Liver (tissue), 3 donors: ENCODE measurements at regions not wholly inside any gene's neighbourhood (a gene's known extent, or its start where the extent isn't known, plus 50 kb on each side); places are given as distances from the start of the nearest gene placed in this dataset.

ENCODE experiments used
- EGR1 ChIP-seq, 2 donors: IDR thresholded peaks; 2 replicates each; pipeline ENCODE4 v1.6.1; 2016 to 2018; ENCODE audit warnings: antibody characterized with exemption in 2 of 2, low read depth in 2 of 2
- GABPA ChIP-seq, 2 donors: IDR thresholded peaks in 1 of 2; conservative IDR thresholded peaks in 1 of 2; 2 replicates each; pipeline ENCODE4 v1.6.1; 2016; ENCODE audit warnings: antibody characterized with exemption in 2 of 2, mild to moderate bottlenecking in 1 of 2, moderate library complexity in 1 of 2
- HNF4A ChIP-seq, 2 donors: conservative IDR thresholded peaks; 2 replicates each; pipeline ENCODE4 v1.6.1; 2016; ENCODE audit warnings: antibody characterized with exemption in 2 of 2, mild to moderate bottlenecking in 2 of 2
- JUND ChIP-seq, 2 donors: IDR thresholded peaks; 2 replicates each; pipeline ENCODE4 v1.6.1; 2016; ENCODE audit warnings: antibody characterized with exemption in 2 of 2
- RAD21 ChIP-seq, 2 donors: IDR thresholded peaks; 2 replicates each; pipeline ENCODE4 v1.6.1; 2016; ENCODE audit warnings: antibody characterized with exemption in 2 of 2, mild to moderate bottlenecking in 2 of 2
- SP1 ChIP-seq: IDR thresholded peaks from 2 replicates; pipeline ENCODE4 v1.6.1; 2018; ENCODE audit warnings: antibody characterized with exemption, mild to moderate bottlenecking
- TAF1 ChIP-seq: conservative IDR thresholded peaks from 2 replicates; pipeline ENCODE4 v1.6.1; 2016; ENCODE audit warnings: antibody characterized with exemption, mild to moderate bottlenecking
- YY1 ChIP-seq: IDR thresholded peaks from 2 replicates; pipeline ENCODE4 v1.6.1; 2016; ENCODE audit warnings: antibody characterized with exemption, mild to moderate bottlenecking
- TF ChIP-seq, protein P1 (sequence below): fragments of 150-350 bp; IDR thresholded peaks from 2 replicates; pipeline ENCODE4 v1.5.1; 2017; ENCODE audit warnings: improper control_type of control experiment, low read depth, low read length; ENCODE audit not compliant: missing input control
- TF ChIP-seq, protein P2 (sequence below): IDR thresholded peaks from 2 replicates; pipeline ENCODE4 v1.6.1; 2016; ENCODE audit warnings: antibody characterized with exemption
- TF ChIP-seq, protein P3 (sequence below): IDR thresholded peaks from 2 replicates; pipeline ENCODE4 v1.6.1; 2016; ENCODE audit warnings: antibody characterized with exemption, mild to moderate bottlenecking
- donor health status: healthy.
- donor health status: healthy.

DNA sequence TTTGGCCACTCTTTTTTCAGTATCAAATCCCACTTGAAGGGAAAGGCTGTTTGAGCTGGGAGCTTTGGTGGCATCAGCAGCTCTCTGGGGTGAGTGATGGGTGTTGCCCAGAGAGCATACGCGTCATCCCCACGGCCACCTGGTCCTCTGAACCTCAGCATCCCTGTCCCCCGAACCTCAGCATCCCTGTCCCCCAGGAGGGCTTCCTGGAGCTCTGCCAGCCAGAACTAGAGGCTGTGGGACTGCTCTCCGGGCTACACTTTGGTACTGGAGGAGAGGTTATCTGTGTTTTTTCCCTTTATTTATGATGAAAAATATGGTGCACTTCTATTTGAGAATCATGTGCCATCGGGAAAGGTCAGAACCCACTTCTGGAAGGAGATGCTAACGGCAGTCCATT lies 131.5 kb upstream of the RTL1 start:
- TF ChIP-seq, protein P1, sequence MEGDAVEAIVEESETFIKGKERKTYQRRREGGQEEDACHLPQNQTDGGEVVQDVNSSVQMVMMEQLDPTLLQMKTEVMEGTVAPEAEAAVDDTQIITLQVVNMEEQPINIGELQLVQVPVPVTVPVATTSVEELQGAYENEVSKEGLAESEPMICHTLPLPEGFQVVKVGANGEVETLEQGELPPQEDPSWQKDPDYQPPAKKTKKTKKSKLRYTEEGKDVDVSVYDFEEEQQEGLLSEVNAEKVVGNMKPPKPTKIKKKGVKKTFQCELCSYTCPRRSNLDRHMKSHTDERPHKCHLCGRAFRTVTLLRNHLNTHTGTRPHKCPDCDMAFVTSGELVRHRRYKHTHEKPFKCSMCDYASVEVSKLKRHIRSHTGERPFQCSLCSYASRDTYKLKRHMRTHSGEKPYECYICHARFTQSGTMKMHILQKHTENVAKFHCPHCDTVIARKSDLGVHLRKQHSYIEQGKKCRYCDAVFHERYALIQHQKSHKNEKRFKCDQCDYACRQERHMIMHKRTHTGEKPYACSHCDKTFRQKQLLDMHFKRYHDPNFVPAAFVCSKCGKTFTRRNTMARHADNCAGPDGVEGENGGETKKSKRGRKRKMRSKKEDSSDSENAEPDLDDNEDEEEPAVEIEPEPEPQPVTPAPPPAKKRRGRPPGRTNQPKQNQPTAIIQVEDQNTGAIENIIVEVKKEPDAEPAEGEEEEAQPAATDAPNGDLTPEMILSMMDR: no peak
- no peak for TF ChIP-seq GABPA (IDR thresholded peaks at IDR 0.05 in 1 of 2, conservative IDR thresholded peaks at IDR 0.05 in 1 of 2)
- no peak for TF ChIP-seq EGR1 (IDR thresholded peaks at IDR 0.05; ENCODE audit: low read depth in 2 of 2)
- TF ChIP-seq TAF1: no peak
- no peak for TF ChIP-seq SP1
- TF ChIP-seq, protein P2, sequence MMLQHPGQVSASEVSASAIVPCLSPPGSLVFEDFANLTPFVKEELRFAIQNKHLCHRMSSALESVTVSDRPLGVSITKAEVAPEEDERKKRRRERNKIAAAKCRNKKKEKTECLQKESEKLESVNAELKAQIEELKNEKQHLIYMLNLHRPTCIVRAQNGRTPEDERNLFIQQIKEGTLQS: no peak
- TF ChIP-seq, protein P3, sequence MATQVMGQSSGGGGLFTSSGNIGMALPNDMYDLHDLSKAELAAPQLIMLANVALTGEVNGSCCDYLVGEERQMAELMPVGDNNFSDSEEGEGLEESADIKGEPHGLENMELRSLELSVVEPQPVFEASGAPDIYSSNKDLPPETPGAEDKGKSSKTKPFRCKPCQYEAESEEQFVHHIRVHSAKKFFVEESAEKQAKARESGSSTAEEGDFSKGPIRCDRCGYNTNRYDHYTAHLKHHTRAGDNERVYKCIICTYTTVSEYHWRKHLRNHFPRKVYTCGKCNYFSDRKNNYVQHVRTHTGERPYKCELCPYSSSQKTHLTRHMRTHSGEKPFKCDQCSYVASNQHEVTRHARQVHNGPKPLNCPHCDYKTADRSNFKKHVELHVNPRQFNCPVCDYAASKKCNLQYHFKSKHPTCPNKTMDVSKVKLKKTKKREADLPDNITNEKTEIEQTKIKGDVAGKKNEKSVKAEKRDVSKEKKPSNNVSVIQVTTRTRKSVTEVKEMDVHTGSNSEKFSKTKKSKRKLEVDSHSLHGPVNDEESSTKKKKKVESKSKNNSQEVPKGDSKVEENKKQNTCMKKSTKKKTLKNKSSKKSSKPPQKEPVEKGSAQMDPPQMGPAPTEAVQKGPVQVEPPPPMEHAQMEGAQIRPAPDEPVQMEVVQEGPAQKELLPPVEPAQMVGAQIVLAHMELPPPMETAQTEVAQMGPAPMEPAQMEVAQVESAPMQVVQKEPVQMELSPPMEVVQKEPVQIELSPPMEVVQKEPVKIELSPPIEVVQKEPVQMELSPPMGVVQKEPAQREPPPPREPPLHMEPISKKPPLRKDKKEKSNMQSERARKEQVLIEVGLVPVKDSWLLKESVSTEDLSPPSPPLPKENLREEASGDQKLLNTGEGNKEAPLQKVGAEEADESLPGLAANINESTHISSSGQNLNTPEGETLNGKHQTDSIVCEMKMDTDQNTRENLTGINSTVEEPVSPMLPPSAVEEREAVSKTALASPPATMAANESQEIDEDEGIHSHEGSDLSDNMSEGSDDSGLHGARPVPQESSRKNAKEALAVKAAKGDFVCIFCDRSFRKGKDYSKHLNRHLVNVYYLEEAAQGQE: no peak
- no peak for TF ChIP-seq RAD21 (IDR thresholded peaks at IDR 0.05)
- TF ChIP-seq YY1: no peak
- TF ChIP-seq HNF4A (conservative IDR thresholded peaks at IDR 0.05): no peak
- no peak for TF ChIP-seq JUND (IDR thresholded peaks at IDR 0.05)
